SK-N-SH (cell line): ENCODE measurements at regions not wholly inside any gene's neighbourhood (a gene's known extent, or its start where the extent isn't known, plus 50 kb on each side); places are given as distances from the start of the nearest gene placed in this dataset.

Experiments
- CTCF ChIA-PET: fragments of 300-600, 350-600 bp; formaldehyde crosslinking; extraction: SDS; loops from one replicate; lab custom pipeline; 2021; lab: Yijun Ruan, JAX
- POLR2A ChIA-PET: fragments of 350-600 bp; sonication (Branson Sonifier 250); formaldehyde crosslinking; extraction: SDS; loops from one replicate; lab custom pipeline; 2020; ENCODE audit warnings: antibody characterized with exemption, inconsistent platforms; lab: Yijun Ruan, JAX
- DNase-seq: peaks from one replicate; pipeline ENCODE4 v3.0.0; 2012
- H2AFZ ChIP-seq: fragments of 200-600 bp; sonication (generic); 2 replicates; pipeline ENCODE4 v1.8.1; 2016; ENCODE audit warnings: antibody characterized with exemption, mild to moderate bottlenecking, low read depth
- H3F3A ChIP-seq: fragments of 200-600 bp; sonication (generic); replicated peaks from 2 replicates; pipeline ENCODE3; 2016; ENCODE audit warnings: antibody characterized with exemption, mild to moderate bottlenecking; ENCODE audit not compliant: insufficient read depth
- H3K27ac ChIP-seq, 2 experiments: fragments of 200-500 bp in 1 of 2; fragments of 200-600 bp in 1 of 2; sonication (Bioruptor generic) in 1 of 2; sonication (generic), shearing (Covaris generic) in 1 of 2; 2 replicates each; pipeline versions ENCODE4 v1.5.1 to v1.6.1; 2014 to 2016; ENCODE audit warnings: low read depth in 2 of 2, inconsistent platforms in 1 of 2, low read length in 1 of 2, mild to moderate bottlenecking in 1 of 2, mixed read lengths in 1 of 2
- H3K27me3 ChIP-seq: fragments of 200-600 bp; sonication (generic), shearing (Covaris generic); 2 replicates; pipeline ENCODE4 v1.6.1; 2016; ENCODE audit warnings: mixed run types; ENCODE audit not compliant: insufficient read depth
- H3K36me3 ChIP-seq, 2 experiments: fragments of 200-500 bp in 1 of 2; fragments of 200-600 bp in 1 of 2; sonication (Bioruptor generic) in 1 of 2; sonication (generic) in 1 of 2; replicated peaks in 1 of 2; 2 replicates each; pipeline versions ENCODE3 to v1.5.1; 2014 to 2016; ENCODE audit warnings: low read length in 1 of 2, mild to moderate bottlenecking in 1 of 2; ENCODE audit not compliant: insufficient read depth in 2 of 2, control insufficient read depth in 1 of 2
- H3K4me1 ChIP-seq, 2 experiments: fragments of 200-500 bp in 1 of 2; fragments of 200-600 bp in 1 of 2; sonication (Bioruptor generic) in 1 of 2; sonication (generic), shearing (Covaris generic) in 1 of 2; 2 replicates each; pipeline versions ENCODE4 v1.5.1 to v1.6.1; 2014 to 2016; ENCODE audit warnings: low read depth in 1 of 2, low read length in 1 of 2, mixed run types in 1 of 2; ENCODE audit not compliant: insufficient read depth in 2 of 2, control insufficient read depth in 1 of 2
- H3K4me2 ChIP-seq: fragments of 200-600 bp; sonication (generic), shearing (Covaris generic); 2 replicates; pipeline ENCODE4 v1.6.1; 2017; ENCODE audit warnings: mixed run types
- H3K4me3 ChIP-seq, 2 experiments: fragments of 200-500 bp in 1 of 2; fragments of 200-600 bp in 1 of 2; sonication (Bioruptor generic) in 1 of 2; sonication (generic), shearing (Covaris generic) in 1 of 2; 2 replicates each; pipeline versions ENCODE4 v1.5.1 to v1.8.1; 2014 to 2016; ENCODE audit warnings: low read depth in 2 of 2, inconsistent platforms in 1 of 2, low read length in 1 of 2, mild to moderate bottlenecking in 1 of 2, mixed read lengths in 1 of 2, moderate library complexity in 1 of 2
- H3K79me2 ChIP-seq: fragments of 200-600 bp; sonication (generic); 2 replicates; pipeline ENCODE4 v1.8.1; 2017; ENCODE audit warnings: mild to moderate bottlenecking; ENCODE audit not compliant: insufficient read depth
- H3K9ac ChIP-seq: fragments of 200-600 bp; sonication (generic); 2 replicates; pipeline ENCODE4 v1.6.1; 2017; ENCODE audit warnings: mixed run types
- H3K9me2 ChIP-seq: fragments of 200-600 bp; sonication (generic); 2 replicates; pipeline ENCODE4 v1.6.1; 2017; ENCODE audit warnings: mixed run types
- H3K9me3 ChIP-seq: fragments of 200-600 bp; sonication (generic); 2 replicates; pipeline ENCODE4 v1.6.1; 2017; ENCODE audit warnings: mixed run types, mild to moderate bottlenecking, moderate library complexity
- H4K20me1 ChIP-seq: fragments of 200-600 bp; sonication (generic); 2 replicates; pipeline ENCODE4 v1.6.1; 2017; ENCODE audit warnings: mild to moderate bottlenecking, mixed run types; ENCODE audit not compliant: insufficient read depth
- CHD2 ChIP-seq: fragments of 150-350 bp; IDR thresholded peaks from 2 replicates; pipeline ENCODE4 v1.6.1; 2018; ENCODE audit warnings: low read length; ENCODE audit not compliant: partially characterized antibody
- CTCF ChIP-seq: fragments of 200-600 bp; sonication (generic); IDR thresholded peaks from 2 replicates; pipeline ENCODE4 v1.6.1; 2017; ENCODE audit warnings: antibody characterized with exemption, mild to moderate bottlenecking, moderate library complexity
- EP300 ChIP-seq, 2 experiments: IDR thresholded peaks; 2 replicates each; pipeline versions ENCODE4 v1.4.0 to v1.6.1; 2012; ENCODE audit warnings: borderline replicate concordance in 1 of 2, low read depth in 1 of 2, low read length in 1 of 2
- EZH2phosphoT487 ChIP-seq: fragments of 200-600 bp; sonication (generic); IDR thresholded peaks from 2 replicates; pipeline ENCODE4 v1.6.1; 2017; ENCODE audit warnings: low read depth, mixed run types, mild to moderate bottlenecking, antibody characterized with exemption, moderate library complexity, borderline replicate concordance
- FOSL2 ChIP-seq: IDR thresholded peaks from 2 replicates; pipeline ENCODE4 v1.4.0; 2012; ENCODE audit warnings: low read depth, mild to moderate bottlenecking, moderate library complexity, borderline replicate concordance
- FOXJ3 ChIP-seq: sonication (generic); formaldehyde crosslinking; IDR thresholded peaks from 2 replicates; pipeline ENCODE4 v1.5.1; 2020; ENCODE audit warnings: mild to moderate bottlenecking, missing genetic modification reagents
- GABPA ChIP-seq: IDR thresholded peaks from 2 replicates; pipeline ENCODE4 v1.4.0; 2012; ENCODE audit warnings: low read depth, mild to moderate bottlenecking
- JUND ChIP-seq: IDR thresholded peaks from 2 replicates; pipeline ENCODE4 v1.4.0; 2012
- MAX ChIP-seq: IDR thresholded peaks from 2 replicates; pipeline ENCODE4 v1.4.0; 2012; ENCODE audit warnings: low read depth
- MXI1 ChIP-seq: IDR thresholded peaks from 2 replicates; pipeline ENCODE4 v1.6.1; 2012; ENCODE audit warnings: mild to moderate bottlenecking, low read depth, low read length, improper control_type of control experiment
- NRF1 ChIP-seq: IDR thresholded peaks from 2 replicates; pipeline ENCODE4 v1.6.1; 2012; ENCODE audit warnings: low read depth, mild to moderate bottlenecking, low read length
- PBX3 ChIP-seq: IDR thresholded peaks from 2 replicates; pipeline ENCODE4; 2012
- RAD21 ChIP-seq: IDR thresholded peaks from 2 replicates; pipeline ENCODE4 v1.6.1; 2012; ENCODE audit warnings: mild to moderate bottlenecking, low read length
- RXRA ChIP-seq: IDR thresholded peaks from 2 replicates; pipeline ENCODE4 v1.4.0; 2012; ENCODE audit warnings: low read depth, mild to moderate bottlenecking, borderline replicate concordance
- SMC3 ChIP-seq: IDR thresholded peaks from 2 replicates; pipeline ENCODE4 v1.6.1; 2012; ENCODE audit warnings: low read depth, low read length, improper control_type of control experiment
- TAF1 ChIP-seq: IDR thresholded peaks from 2 replicates; pipeline ENCODE4 v1.6.1; 2012; ENCODE audit warnings: low read depth, mild to moderate bottlenecking, low read length, moderate library complexity, borderline replicate concordance
- TCF12 ChIP-seq: IDR thresholded peaks from 2 replicates; pipeline ENCODE4 v1.4.0; 2012
- TEAD4 ChIP-seq: IDR thresholded peaks from 2 replicates; pipeline ENCODE4 v1.4.0; 2012; ENCODE audit warnings: mild to moderate bottlenecking, borderline replicate concordance; ENCODE audit not compliant: insufficient read depth
- USF2 ChIP-seq: fragments of 150-350 bp; IDR thresholded peaks from 2 replicates; pipeline ENCODE4 v1.6.1; 2017; ENCODE audit warnings: antibody characterized with exemption, low read length, low read depth, borderline replicate concordance
- WGBS: methylation state at CpG from one replicate; pipeline ENCODE4 v1.1.6; 2017; ENCODE audit warnings: low lambda C conversion rate; 5-methylcytosine and 5-hydroxymethylcytosine counted together

- TF ChIP-seq EP300 (IDR thresholded peaks at IDR 0.05; ENCODE audit: borderline replicate concordance in 1 of 2, low read depth in 1 of 2, low read length in 1 of 2) = no peak
- TF ChIP-seq NRF1 = no peak
- TF ChIP-seq MAX = no peak
- TF ChIP-seq, all 33 proteins: peak for 0
Measured at GRCh38 chr4:41327770-41328169, 71.0 kb downstream of the UCHL1 start (continued).

- WGBS = 65% methylated on average over 4 of the region's 4 CpGs
- ChIA-PET CTCF (no interaction called here), POLR2A (no interaction called here)
- TF ChIP-seq PBX3 = no peak
- TF ChIP-seq EP300 (IDR thresholded peaks at IDR 0.05; ENCODE audit: borderline replicate concordance in 1 of 2, low read depth in 1 of 2, low read length in 1 of 2) = no peak
- TF ChIP-seq RXRA = no peak
- no peak for TF ChIP-seq GABPA
- TF ChIP-seq TAF1 = no peak
- TF ChIP-seq TEAD4 = no peak
- Histone ChIP-seq H4K20me1 (no peaks in the 10 kb centered on the region), H3K27ac (no peak overlapping the region), H3K4me1 (no peaks in the 10 kb centered on the region), H3K9me2 (no peaks in the 10 kb centered on the region), H3K36me3 (no peaks in the 10 kb centered on the region), H3K4me2 (no peak overlapping the region), H3K9ac (no peak overlapping the region), H3F3A (no peaks in the 10 kb centered on the region), H2AFZ (no peak overlapping the region), H3K27me3 (no peaks in the 10 kb centered on the region), H3K4me3 (no peak overlapping the region), H3K9me3 (no peaks in the 10 kb centered on the region), H3K79me2 (no peaks in the 10 kb centered on the region)
- DNase-seq = no peak
Measured at GRCh38 chr4:41329361-41329760, 72.6 kb downstream of the UCHL1 start.

- Histone ChIP-seq H3F3A (no peaks in the 10 kb centered on the region), H3K9me3 (no peaks in the 10 kb centered on the region), H2AFZ (no peak overlapping the region), H3K4me2 (no peak overlapping the region), H3K9ac (no peak overlapping the region), H3K79me2 (no peaks in the 10 kb centered on the region), H3K27me3 (no peaks in the 10 kb centered on the region), H3K4me1 (no peaks in the 10 kb centered on the region), H3K9me2 (no peaks in the 10 kb centered on the region), H3K4me3 (no peak overlapping the region), H3K36me3 (no peaks in the 10 kb centered on the region), H3K27ac (no peak overlapping the region), H4K20me1 (no peaks in the 10 kb centered on the region)
- TF ChIP-seq EZH2phosphoT487 (no peak), JUND (no peak), CHD2 (no peak), TCF12 (no peak), MXI1 (no peak), USF2 (no peak), SMC3 (no peak), RAD21 (no peak), CTCF (no peak), FOXJ3 (no peak), TEAD4 (no peak), FOSL2 (no peak)
- POLR2A ChIA-PET = no interaction called here
- CTCF ChIA-PET = interaction anchor here (1.8 kb wide), 1 partner anchor 50 kb away, joined by 5 read pairs; no protein-coding TSS in a partner anchor
- no peak for DNase-seq
- 24% methylated on average over 2 of the region's 2 CpGs for WGBS
Measured at GRCh38 chr4:41331224-41331623, 74.5 kb downstream of the UCHL1 start.
